Globus pallidus (tissue), 1 donor: ENCODE measurements at regions not wholly inside any gene's neighbourhood (a gene's known extent, or its start where the extent isn't known, plus 50 kb on each side); places are given as distances from the start of the nearest gene placed in this dataset.

Experiments used
- DNase-seq: peaks from one replicate; pipeline ENCODE4 v3.0.0-alpha.2; 2015; ENCODE audit warnings: low spot score

DNA sequence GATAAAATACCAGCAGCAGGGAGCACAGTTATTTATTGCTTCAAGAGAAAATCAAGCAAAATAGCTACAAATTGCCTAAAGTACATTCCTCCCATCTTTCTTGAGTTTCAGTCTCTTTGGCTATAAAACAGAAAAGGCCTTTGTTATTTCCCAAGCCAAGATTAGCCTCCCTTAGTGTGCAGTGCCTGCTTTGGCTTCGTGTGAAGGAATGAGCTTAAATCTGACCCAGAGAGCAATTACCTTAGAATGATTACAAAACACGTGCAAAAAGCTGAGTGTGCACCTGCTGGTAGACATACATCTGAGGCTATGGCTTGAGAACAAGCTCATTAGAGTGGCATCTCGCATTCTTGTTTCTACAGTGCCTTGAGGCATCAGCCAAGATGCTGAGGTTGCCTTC is 250.8 kb downstream of the C4orf33 start:
- DNase-seq, result no peak

- DNase-seq, result no peak
Observed at GRCh38 chr4:129350834-129351721, 255.1 kb downstream of the C4orf33 start.

DNA sequence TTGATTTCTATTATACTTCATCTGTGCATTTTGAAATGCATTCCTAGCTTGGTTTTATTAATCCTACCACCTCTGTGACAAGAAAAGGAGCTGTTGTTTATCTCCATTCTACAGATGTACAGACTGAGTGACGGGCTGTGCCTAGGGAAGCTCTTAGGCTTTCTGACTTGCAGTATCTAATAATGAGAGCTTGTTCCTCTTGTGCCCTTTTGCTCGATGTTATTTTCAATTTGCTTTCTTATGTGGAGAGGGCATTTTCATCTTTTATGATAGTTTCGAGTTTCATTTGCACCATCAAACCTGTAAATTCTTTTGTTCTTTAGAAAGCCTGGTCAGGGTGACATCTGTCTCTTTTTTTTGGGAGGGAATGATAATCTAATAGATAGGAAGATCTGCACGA is 256.5 kb downstream of the C4orf33 start:
- no peak for DNase-seq

GRCh38 chr4:129353490-129353889 is 257.5 kb downstream of the C4orf33 start:
- DNase-seq, result no peak

- peak; percentile 29 for DNase-seq
Observed at GRCh38 chr4:129355031-129355430, 259.1 kb downstream of the C4orf33 start.

GRCh38 chr4:129355516-129355915 is 259.6 kb downstream of the C4orf33 start:
- DNase-seq, result peak; percentile 48

- no peak for DNase-seq
Observed at GRCh38 chr4:129358571-129358970, 262.6 kb downstream of the C4orf33 start.

- DNase-seq, result no peak
Observed at GRCh38 chr4:129359461-129359860, 263.5 kb downstream of the C4orf33 start.

DNA sequence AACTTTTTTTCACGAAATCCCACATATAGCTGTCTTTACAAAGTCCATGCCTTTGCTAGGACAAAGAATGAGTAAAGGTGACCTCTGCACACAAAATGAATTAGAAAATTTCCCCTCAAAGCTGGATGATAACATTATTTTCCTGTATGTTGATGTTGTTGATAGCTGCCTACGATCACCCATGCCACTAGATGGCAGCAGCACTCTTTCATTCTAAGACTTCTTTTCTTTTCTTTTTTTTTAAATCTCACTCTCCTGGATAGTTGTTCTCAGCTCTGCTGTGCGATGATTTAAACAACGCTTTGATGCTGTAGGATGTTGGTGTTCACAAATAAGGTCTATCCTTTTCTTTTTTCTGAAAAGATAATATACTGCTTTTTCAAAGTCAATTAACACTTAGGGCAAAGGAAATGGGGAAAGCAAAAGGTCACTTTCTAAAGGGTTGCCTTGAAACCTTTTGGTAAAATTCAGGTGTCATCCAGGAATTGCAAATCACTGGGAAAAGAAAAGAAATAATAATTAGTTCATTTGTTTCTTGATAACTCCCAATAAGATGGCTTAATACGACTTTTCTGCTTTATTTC is 266.8 kb downstream of the C4orf33 start:
- peak; percentile 62 for DNase-seq

DNA sequence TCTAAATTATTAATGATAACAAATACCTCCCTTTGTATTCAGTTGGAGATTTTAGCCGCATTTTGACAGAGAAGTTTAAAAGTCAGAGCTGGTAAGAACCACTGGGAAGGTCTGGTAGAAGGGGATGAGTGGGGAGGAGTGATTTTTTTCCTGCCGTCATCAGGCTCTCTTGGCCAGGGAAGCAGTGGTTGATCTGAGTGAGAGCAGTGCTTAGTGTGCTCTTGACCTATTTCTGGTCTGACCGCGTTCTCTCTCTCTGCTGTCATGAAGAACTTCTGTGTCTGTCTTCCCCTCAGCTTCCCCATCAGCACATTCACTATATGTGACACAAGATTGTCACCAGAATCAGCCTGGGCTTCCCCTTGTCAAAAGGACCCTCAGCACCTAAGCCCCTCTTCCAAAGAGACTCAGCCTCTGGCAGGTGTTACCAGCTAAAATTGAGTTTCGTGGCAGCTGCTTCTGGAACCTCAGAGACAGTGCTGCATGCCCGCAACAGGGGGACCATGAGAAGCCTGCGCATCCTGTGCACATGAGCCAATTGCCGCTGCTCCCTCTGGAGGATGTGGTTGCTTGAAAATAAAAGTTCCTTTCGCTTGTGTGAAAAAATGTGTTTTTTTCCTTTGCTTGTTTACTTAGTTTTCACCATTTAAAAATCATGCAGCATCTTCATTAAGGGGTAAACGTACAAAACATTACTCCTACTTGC is 268.9 kb downstream of the C4orf33 start:
- DNase-seq, result no peak

GRCh38 chr4:129369361-129370010 is 273.5 kb downstream of the C4orf33 start:
- DNase-seq, result no peak

DNA sequence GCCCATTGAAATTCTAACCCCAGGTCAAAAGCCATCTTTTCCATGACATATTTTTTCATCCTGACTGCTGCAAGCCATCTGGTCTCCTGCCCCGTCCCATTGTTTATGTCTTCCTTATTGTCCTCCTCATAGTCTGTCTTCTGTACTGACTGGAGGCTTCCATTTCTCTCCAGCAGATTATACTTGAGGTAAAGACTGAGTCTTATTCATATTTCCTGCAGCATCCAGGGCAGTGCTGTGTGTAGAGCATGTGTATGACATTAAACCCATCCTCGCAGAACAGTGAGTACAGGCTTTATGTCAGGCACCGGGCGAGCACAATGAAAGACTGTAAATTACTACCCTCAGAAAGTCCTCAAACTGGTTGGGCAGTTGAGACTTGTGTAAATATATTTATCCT is 275.1 kb downstream of the C4orf33 start:
- no peak for DNase-seq

- no peak for DNase-seq
Observed at GRCh38 chr4:129371926-129372325, 276.0 kb downstream of the C4orf33 start.

GRCh38 chr4:129377131-129377845 is 281.3 kb downstream of the C4orf33 start:
- no peak for DNase-seq

DNA sequence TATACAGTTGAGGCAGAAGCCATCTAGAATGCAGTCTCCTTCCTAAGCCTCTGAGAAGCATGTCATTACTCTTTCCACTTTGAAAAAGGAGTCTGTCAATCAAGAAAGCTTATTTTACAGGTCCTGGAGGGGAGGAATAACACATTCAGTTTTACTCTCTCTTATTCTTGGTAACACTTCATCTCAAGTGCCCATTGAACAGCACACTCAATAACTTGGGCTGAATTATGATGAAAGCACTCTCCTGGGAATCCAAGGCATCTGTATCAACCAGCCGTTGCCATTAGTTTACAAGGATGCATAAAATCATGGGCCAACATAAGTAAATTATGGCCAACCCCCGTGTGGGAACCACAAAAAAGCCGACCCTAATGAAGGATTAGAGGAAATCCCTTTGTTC is 282.4 kb downstream of the C4orf33 start:
- no peak for DNase-seq

- DNase-seq, result no peak
Observed at GRCh38 chr4:129379429-129379828, 283.5 kb downstream of the C4orf33 start.

DNA sequence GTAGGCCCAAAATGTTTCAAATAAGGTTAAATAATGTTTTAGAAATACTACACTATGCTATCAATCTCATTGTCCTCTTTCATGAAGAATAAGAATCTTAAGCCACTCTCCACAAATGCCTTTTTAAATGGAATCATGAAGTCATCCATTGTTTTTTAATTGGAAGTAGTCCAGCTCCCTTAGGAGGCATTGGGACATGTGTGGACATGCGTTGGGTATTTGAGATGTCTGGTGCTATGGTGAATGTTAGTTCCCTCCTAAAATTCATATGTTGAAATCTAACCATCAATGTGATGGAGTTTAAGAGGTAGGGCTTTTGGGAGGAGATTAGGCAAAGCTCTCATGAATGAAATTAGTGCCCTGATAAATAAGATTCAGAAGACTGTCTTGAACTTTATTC is 289.0 kb downstream of the C4orf33 start:
- DNase-seq, result no peak

DNA sequence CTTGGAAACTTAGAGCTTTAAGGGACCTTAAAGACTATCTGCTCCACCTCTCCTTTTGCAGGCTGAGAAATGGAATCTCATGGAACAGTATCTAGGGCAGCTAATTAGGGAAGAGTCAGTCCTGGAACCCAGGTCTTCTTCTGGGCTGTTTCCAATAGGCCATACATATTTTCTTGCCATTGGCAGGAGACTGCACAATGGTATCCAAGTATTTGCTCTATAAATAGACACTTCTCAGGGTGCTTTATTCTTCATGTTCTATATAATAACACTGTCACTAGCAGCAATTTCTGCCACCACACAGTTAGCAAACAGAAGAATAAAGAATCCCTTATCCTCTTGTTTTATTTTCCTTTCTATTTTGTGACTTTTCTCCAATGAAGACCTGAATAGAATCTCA is 291.7 kb downstream of the C4orf33 start:
- DNase-seq, result no peak

- no peak for DNase-seq
Observed at GRCh38 chr4:129393976-129394375, 298.0 kb downstream of the C4orf33 start.

DNA sequence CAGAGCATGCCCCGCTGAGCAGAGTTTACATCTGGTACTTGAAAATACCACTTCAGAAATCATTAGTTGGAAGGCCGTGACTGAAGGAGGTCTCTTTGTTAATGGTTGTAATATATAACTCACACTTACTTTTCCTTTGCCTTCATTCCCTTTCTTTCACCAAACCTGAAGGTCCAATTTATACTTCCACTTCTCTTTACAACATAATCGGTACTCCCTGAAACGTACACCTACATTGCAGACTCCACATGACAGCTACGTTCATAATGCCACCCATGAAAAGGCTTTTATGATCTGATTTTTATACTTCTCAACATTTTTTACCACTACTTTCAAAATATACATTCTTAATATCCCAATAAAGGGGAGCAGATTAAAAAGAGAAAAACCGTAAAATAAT is 298.7 kb downstream of the C4orf33 start:
- no peak for DNase-seq

DNA sequence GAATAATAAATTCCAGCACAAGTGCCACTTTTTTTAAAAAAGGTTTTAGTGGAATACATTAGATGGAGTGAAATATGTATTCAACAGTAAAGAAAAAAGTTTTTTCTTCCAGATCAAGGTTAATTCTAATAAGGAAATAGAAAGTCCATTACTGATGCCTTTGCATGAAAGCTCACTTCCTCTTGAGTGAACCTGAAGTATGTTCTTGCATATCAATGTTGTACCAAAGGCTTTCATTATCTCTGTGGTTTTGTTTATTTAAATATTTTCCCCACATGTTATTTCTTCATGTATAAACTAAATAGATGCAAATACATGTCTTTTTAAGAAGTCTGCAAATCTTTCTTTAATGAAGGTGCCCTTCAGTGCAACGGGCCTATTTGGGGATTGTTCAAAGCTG is 307.9 kb downstream of the C4orf33 start:
- no peak for DNase-seq

DNA sequence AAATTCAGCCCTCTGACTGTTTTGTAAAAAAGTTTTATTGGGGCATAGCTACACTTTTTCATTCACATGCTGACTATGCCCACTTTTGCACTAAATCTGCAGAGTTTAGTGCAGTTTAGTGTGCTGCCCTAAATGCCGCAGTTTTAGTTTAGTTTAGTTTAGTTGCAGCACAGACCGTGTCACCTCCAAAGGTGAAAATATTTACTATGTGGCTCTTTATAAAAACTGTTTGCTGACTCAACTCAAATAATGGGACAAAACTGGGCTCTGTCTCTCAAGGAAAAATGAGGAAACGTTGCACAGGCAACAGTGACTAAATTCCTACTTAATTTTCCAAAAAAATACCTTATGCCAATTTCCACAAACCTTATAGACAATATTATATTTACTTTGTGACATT is 314.2 kb downstream of the C4orf33 start:
- no peak for DNase-seq
